GM19324 (cell line): ENCODE measurements at regions not wholly inside any gene's neighbourhood (a gene's known extent, or its start where the extent isn't known, plus 50 kb on each side); places are given as distances from the start of the nearest gene placed in this dataset.
"Not testable (repeated sequence)": the region's sequence is repeated elsewhere in the genome, so short reads cannot be mapped to it uniquely, and the experiment has no call there.

Experiments used
- ATAC-seq: cut with Tn5 transposase; IDR thresholded peaks from one replicate; pipeline ENCODE4 v1.9.1; 2021; ENCODE audit warnings: mild to moderate bottlenecking, moderate library complexity; ENCODE audit not compliant: unreplicated experiment, low FRiP score

DNA sequence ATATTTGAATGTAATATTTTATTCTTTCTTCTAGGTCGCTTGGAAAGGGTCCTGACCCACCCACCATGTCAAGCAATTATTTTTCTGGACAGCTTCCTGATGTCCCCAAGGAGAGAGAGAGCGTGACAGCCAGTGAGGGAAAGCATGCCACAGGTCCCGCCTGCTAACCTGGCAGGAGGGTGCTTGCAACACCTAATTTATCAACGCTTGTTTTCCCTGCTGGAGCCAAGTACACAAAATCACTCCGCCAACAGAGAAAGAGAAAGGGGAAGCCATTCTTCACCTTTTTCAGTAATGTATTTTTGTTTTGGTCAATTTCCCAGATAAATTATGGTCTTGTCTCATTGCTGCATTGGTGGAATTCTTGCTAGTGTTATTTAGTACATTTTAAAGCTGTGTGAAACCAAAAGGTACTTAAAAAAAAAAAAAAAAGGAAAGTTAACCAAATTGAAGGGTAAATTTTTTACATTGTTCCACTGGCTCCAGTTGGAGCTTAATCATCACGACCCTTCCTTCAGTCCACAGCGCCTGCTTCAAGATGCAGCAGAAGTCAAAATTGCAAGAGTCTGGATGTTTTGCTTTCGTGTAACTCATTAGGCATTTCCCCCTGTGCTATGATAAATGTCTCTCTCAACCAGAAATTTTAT is 88.5 kb upstream of the COPS8 start:
- ATAC-seq, result no peak

DNA sequence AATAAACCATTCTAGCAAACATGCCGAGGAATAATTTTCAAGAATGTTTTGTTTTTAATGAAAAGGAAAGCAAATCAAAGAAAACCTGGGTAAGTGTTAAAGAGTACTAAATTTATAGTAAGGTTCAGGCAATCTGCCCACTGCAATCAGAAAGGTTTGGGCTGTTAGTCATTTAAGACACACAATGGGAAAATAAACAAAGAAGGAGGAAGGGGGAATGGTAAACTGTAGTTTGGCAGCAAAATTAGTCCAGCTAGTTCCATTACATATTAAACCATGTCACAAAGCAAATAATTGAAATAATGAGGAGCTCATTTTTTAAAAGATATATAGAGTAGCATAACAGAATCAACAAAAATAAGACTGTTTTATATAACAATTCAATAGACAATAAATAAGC is 87.5 kb upstream of the COPS8 start:
- ATAC-seq, result no peak

DNA sequence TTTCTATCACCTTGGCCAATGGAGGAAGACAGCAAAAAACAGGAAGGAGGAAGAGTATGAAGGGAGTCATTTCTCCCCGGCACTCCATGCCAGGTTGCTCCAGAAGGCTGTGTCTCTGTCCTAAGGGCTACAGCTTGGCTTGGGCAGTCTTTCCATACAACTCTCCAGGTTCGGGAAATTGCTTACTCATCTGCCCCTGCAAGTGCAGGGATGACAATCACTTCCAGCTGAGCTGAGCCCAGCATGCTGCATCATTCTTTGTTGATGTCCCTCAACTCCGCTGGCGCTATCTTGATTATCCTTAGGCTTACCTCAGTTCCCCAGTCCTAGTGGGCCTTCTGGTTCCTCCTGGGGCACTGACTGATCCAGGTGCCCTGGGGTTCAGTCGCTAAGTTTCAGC is 86.9 kb upstream of the COPS8 start:
- ATAC-seq, result no peak

DNA sequence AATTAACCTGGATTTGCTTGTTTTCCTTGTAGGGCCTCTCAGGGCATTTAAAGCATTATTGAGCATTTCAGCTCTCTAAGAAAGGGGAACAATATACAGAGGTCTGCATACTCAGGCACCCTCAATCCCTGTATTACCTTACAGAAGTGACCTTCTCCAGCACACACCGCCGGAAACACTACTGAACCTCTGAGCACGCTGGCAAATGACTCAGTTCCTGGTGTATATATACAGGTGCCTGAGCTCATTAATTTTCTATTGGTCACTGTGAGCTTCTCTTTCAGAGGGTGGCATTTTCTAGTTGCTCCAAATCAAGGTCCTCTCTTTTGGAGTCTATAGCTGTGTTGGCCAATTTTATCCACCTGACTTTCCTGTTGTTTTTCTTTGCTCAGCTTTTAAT is 85.2 kb upstream of the COPS8 start:
- ATAC-seq, result no peak

DNA sequence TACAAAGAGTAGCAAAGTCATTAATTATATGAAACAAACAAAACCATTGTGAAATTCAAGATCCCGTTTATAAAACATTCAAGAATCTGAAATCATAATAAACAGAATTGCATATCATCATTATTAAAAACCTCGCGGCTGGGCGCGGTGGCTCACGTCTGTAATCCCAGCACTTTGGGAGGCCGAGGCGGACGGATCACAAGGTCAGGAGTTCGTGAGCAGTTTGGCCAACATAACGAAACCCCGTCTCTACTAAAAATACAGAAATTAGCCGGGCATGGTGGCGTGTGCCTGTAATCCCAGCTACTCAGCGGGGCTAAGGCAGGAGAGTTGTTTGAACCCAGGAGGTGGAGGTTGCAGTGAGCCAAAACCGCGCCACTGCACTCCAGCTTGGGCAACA is 80.3 kb upstream of the COPS8 start:
- ATAC-seq, result not testable (repeated sequence)

DNA sequence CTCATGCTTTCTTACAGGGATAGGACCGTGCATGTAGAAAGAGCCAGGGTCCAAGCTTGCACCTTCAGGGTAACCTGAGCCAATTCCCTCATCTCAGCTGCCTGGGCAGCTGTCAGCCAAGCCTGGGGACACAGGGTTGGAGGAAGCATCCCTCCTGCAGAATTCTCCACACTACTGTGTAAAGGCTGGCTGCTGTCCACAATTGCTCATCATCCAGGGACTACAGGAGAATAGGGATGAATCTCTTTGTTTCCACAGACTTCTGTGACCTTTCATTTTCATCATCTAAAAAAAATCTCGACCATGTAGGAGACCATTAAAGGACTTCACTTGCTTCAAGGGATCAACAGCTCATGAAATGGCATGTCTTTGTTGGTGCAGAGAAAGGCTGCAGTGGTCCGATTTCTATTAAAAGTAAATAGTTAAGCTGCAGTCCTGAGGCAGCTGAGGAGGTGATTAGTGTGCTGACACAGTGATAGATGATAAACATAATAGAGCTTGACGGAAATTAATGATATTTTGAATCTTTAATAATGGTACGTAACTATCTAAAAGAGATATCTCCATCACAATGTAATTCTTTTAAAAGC is 74.4 kb upstream of the COPS8 start:
- no peak for ATAC-seq

DNA sequence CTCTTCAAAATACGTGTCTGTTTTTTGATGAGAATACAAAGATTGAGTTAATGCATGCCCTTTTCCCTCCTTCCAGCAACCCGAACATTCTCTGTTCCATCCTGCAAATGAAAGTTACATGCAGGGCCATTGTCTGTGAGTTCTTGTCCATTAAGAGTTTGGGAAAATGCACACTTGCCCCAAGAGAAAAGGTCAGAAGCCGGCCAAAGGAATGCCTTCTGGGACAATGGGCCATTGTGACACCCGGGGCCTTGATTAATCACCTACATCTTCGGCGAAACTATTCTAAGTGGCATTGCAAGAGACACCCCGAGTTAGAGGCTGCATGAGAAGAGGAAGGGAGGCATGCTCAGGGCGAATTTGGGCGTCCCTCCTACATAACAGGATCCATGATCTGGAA is 73.7 kb upstream of the COPS8 start:
- ATAC-seq, result no peak

DNA sequence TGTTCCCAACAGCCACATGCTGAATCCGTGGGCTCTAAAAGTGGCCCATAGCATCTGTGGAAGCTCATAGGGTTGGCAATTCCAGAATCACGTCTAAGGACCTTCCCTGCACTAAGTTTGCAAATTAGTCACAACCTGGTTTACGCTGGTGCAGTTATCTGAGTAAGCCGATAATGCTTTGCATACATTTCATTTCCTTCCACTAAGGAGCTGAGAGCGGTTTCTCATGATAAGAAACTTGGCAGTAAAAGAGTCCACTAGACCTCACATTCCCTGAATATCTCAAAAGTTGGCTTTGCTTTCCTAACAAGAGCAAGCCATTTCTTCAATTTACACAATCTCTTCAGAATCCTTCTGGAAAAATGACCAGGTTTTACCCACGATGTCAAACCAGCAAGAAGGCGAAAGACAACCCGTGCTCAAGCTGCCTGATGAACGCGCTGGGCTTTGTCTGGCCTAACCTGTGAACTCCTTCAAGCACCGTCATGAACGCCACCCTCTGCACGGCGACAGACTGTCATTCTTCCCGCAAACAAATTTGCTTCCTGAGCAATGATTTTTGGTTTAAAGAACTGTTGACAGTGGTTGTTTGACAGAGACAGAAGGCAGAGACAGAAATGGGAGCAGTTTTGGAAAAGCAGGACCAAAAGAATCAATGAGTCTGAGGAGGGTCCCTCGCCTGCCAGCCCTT is 73.0 kb upstream of the COPS8 start:
- ATAC-seq, result no peak

DNA sequence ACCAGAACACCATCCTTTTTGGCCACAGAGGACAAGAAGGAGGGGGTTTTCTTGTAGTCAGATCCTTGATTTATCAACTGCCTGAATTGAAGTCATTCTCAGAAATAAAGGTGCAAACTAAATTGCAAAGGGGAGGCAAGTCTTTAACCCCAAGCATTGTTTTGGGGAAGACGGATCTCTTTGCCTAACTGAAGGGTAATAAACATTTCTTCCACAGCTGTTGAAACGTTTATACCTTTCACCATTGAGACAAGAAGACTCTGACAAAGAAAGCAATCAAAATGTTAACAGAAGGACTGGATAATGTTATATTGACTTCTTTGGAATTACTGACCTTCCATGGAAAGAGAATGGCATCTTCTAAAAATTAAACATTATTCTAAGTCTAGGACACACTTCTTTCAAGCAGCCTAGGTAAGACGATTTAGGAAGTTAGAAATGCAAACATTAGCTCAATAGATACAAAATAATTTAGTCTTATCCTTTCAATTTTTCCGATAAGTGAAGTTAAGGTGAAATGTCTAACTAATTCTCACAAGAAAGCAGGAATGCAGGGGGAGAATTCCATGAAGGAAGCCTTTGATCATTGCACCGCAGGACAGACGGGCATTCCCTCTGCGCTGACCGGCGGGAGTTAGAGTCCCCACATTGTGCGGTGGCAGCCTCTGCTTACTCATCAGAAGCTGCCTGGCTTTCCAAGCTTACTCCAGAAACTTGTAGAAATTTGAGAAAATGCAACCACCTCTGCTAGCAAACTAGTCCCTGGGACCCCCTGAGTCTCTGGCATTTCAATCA is 69.4 kb upstream of the COPS8 start:
- ATAC-seq, result no peak

DNA sequence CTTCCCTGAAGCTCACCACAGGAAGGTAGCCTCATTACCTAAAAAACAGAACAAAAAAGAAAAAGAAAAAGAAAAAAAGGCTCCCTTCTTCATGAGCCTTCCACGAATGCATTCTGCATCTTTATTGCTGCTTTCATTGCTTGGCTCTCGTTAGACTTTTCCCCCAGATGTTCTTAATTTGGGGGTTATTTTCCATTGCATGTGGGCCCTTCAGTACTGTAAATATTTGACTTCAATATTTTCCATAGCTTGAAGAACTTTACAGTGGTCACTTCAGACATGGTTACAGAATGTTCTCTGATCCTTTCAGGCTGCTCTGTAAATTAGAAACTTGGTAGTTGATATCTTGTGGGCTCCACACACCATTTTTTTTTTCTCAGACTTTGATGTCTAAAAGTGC is 65.6 kb upstream of the COPS8 start:
- ATAC-seq, result no peak

DNA sequence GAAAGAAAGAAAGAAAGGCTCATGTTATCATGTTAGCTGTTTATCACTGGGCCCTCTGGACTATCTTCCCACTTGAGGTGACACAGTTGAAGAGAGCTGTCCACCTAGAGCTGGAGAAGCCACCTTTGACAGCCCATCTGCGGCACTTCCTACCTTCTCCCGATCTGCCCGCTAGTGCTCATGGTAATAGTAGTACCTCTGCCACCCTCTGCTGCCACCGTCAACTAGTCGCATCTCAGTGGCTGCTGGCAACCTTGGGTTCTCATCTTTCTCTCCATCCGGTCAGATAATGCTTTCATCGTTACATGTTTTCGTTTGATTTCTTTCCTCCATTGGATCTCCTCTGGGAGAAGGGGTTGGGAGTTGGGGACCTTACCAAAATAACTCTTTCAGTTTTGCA is 63.2 kb upstream of the COPS8 start:
- ATAC-seq, result no peak

DNA sequence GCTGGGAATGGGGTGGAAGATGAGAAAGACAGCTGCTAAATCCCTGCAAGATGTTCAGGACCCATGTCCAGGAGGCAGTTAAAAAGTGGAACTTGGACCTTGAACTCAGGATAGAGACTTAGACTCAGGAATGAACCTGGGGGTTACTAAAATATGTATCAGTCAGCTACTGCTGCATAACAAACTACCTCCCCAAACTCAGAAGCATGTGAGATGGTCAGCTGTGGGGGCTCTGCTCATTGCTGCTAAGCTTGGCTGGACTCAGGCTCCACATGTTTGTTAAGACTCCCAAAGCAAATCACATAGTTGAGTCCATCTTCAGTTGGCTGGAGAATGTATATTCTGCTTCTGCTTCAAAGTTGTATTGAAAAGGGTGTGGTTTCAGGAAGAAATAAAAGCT is 61.4 kb upstream of the COPS8 start:
- no peak for ATAC-seq

DNA sequence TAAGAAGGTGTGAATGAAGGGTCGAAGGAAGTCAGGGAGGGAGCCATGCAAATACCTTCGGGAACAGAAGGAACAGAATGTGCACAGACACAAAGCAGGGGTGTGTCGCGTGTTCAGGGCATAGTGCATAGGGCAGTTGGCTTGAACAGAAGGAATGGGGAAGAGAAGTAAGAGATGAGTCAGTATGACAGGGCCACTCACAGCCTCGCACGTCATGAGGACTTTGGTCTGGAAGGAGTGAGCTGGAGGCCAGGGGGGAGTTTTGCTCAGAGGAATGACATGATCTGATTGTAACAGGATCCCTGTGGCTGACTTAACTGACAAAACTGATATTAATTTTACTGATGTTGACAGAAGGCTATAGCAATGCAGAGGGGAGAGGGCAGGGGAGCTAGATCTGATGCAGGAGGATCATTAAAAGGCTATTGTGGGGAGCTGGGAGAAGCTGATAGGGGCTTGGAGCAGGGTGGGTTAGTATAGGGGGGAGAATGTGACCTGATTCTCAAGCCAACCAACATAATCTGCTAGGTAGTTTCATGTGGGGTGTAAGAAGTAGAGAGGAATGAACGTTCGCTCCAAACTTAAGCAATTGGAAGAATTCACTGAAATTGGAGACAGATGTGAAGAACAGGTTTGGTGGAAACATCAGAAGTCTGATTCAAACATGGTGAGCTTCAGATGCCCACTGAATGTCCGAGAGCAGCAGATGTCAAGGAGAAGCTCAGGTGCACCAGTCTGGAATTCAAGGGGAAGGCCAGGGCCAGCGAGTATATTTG is 60.4 kb upstream of the COPS8 start:
- no peak for ATAC-seq

DNA sequence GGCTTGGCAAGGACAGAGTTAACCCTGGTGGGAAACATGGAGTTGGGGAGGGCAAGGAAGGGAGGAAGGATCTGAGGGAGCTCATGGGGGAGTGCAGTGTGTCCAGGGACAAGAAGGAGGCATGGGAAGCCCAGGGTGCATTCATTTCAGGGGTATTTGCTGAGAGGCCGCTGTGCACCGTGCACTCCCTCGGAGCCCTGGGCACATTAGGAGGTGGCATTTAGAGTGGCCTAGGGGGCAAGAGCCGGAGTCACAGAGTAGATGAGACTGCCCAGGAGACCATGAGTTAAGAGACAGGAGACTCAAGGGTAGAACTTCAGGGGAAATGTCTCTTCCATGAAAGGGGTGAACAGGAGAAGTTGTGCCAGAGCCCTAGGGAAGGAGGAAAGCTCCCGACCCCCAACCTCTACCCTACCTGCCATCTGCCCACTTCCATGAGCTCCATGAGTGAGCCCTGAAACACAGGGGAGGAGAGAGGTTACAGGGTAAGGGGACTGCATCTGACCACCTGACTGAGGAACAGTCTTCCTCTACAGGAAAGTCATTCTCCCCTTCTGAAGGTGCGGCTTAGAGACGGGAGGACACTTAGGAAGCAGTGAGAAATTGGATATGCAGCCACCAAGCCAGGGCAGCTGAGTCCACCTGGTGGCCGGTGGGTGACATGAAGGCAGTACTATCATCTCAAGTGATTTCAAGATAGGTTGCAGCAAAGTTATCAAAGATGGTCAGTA is 58.5 kb upstream of the COPS8 start:
- ATAC-seq, result no peak

DNA sequence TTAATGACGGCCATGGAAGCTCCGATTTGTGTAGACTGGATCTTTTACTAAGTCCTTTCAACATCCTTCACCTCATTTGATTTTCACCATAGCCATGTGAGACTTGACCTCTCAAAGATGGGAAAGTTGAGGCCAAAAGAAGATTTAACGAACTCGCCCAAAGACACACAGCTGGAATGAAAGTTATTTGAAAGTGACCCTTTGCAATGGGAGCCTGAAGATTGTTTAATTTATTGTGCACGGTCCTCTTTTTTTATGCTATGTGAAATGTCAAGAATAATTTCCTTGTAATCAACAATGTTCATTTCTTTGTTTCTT is 58.0 kb upstream of the COPS8 start:
- ATAC-seq, result no peak

DNA sequence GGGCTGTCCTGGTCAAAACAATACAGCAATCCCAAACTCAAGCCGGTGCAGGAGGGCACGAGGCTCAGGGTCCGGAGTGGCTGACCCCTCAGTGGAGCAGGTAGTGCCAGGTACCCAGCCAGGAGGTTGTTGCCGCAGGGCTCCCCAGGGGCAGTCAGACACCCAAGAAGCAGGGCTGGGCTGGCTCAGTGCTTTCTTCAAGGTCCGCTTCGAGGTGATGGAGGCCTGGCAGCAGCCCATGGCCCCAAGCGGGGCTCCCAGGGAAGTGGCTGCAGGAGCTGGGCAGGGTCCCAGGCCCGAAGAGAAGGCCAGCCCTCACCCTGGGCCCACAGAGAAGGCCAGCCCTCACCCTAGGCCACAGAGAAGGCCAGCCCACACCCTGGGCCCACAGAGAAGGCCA is 55.3 kb upstream of the COPS8 start:
- no peak for ATAC-seq

DNA sequence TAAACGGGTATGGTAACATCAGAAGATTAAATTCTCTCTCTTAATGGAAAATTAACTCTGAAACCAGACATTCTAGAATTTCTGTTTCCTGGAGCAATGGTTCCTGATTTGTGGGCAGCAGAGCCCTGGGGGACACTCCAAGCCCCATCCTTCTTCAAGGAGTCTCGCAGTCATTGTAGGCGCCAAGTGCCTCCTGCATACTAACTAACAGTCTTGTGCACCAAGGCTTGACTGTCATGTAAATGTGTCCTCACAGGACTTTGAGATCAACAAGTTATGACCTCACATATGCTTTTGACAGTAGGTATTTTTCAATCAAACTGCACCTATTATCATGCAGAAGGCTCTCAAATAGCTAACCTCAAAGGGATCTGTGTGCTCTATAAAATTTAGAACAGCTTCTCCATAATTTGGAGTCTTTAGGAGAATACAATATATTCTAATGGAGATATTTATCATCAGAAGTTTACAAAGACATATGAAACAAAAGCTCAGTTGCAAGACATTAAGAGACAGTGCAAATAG is 52.1 kb upstream of the COPS8 start:
- ATAC-seq, result no peak

DNA sequence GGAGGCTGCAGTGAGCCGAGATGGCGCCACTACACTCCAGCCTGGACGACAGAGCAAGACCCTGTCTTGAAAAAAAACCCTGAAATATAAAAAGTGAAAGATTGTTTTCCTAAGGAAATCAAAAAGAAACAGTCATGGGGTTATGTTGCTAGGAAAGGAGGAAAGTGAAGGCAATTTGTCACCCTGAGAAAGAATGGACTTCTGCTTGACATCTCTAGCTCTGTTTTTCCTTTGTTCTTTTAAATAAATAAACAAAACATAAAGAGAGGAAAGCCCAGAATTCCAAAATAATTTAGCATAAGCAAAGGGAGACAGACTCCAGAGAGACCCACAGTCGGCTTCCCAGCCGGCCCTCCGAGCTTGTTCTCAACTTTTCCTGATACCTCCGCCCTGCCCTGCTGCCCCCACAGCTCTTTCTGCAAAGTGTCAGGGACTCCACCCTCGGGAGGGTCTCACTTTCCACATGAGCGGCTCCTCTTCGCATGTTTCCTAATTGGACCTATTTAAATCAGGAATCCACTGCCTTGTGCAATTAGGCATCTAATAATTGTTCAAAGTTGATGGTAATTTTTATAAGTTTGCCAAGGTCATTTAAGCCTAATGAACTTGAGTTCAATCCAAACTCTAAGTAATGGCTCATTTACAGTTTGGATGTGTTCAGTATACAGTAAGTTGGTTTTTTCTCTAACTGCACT is 49.8 kb upstream of the COPS8 start:
- ATAC-seq, result no peak
